ENCODE measurements at regions not wholly inside any gene's neighbourhood (a gene's known extent, or its start where the extent isn't known, plus 50 kb on each side); places are given as distances from the start of the nearest gene placed in this dataset.

DNA sequence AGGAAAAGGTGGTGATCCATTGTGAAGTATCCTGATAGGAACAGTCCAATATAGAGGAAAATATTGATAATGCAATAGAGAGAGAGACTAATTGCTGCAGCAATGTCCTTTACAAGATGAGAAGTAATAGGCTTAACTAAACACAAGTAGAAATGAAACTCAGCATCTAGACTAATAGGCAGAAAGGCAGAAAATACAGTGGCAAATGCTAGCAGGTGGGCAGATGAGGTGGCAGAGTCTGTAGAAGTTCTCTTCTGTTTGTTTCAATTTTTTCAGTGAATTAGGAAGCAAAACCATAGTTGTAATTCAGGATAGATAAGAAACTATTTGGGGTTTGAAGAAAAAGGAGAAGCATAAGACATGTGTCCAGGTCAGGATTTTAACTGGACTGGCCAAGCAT lies 236.7 kb upstream of the HS3ST5 start:
- Mint-ChIP-seq H3K27me3 (ENCODE audit: insufficient read depth) (no peaks in the 10 kb centered on the region), H3K4me1 (ENCODE audit: low read depth) (no peaks in the 10 kb centered on the region), H3K9me3 (peaks cover 43% of the 10 kb centered on the region), H3K36me3 (ENCODE audit: low read depth) (no peaks in the 10 kb centered on the region), H3K4me3 (no peak overlapping the region), H3K27ac (no peak overlapping the region)
- TF ChIP-seq, protein P1, sequence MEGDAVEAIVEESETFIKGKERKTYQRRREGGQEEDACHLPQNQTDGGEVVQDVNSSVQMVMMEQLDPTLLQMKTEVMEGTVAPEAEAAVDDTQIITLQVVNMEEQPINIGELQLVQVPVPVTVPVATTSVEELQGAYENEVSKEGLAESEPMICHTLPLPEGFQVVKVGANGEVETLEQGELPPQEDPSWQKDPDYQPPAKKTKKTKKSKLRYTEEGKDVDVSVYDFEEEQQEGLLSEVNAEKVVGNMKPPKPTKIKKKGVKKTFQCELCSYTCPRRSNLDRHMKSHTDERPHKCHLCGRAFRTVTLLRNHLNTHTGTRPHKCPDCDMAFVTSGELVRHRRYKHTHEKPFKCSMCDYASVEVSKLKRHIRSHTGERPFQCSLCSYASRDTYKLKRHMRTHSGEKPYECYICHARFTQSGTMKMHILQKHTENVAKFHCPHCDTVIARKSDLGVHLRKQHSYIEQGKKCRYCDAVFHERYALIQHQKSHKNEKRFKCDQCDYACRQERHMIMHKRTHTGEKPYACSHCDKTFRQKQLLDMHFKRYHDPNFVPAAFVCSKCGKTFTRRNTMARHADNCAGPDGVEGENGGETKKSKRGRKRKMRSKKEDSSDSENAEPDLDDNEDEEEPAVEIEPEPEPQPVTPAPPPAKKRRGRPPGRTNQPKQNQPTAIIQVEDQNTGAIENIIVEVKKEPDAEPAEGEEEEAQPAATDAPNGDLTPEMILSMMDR (IDR thresholded peaks at IDR 0.05) = no peak
- no peak for DNase-seq

DNA sequence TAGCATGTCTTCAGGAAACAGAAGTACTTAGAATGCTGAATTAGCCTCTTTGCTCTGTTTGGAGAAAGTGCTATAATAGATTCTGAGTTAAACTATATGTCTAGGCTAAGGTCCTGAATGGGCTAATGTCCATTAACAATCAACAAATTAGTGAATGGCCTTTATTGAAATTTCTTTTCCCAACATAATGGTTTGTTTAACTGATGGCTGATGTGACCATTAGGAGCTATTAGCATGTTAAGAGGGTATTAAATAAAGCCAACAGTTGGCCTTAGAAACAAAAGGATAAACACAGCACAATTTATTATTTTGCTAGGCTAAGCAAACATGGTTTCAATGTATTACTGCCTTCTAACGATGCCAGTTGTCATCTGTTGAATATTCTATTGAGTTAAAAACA lies 234.3 kb upstream of the HS3ST5 start:
- Mint-ChIP-seq H3K36me3 (ENCODE audit: low read depth) (no peaks in the 10 kb centered on the region), H3K27ac (no peak overlapping the region), H3K9me3 (peaks cover 33% of the 10 kb centered on the region), H3K4me3 (no peak overlapping the region), H3K4me1 (ENCODE audit: low read depth) (no peaks in the 10 kb centered on the region), H3K27me3 (ENCODE audit: insufficient read depth) (no peaks in the 10 kb centered on the region)
- TF ChIP-seq, protein P1 (IDR thresholded peaks at IDR 0.05) = no peak
- no peak for DNase-seq

DNA sequence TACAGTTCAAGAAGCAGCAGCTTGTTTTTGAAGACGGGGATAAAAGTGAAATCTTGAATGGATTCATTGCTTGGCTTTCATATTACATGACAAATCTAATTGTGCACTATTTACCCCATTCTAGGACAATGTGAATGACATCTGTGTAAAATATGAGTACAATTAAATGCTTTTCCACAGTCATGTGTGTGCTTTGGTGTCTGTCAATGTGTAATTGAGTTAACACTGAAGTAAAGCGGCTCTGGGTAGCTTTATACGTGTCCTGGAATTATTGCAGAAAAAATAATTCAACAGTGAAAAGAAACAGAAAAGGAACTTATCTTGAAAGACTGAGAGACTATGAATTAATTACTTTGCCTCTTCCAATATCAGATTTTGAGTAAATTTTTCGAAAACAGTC lies 233.5 kb upstream of the HS3ST5 start:
- H3K27me3 Mint-ChIP-seq (ENCODE audit: insufficient read depth) = no peaks in the 10 kb centered on the region
- TF ChIP-seq, protein P1 (IDR thresholded peaks at IDR 0.05) = no peak
- no peak overlapping the region for H3K27ac Mint-ChIP-seq
- H3K9me3 Mint-ChIP-seq = peaks cover 34% of the 10 kb centered on the region
- DNase-seq = no peak
- no peak overlapping the region for H3K4me3 Mint-ChIP-seq
- H3K36me3 Mint-ChIP-seq (ENCODE audit: low read depth) = no peaks in the 10 kb centered on the region
- H3K4me1 Mint-ChIP-seq (ENCODE audit: low read depth) = no peaks in the 10 kb centered on the region

DNA sequence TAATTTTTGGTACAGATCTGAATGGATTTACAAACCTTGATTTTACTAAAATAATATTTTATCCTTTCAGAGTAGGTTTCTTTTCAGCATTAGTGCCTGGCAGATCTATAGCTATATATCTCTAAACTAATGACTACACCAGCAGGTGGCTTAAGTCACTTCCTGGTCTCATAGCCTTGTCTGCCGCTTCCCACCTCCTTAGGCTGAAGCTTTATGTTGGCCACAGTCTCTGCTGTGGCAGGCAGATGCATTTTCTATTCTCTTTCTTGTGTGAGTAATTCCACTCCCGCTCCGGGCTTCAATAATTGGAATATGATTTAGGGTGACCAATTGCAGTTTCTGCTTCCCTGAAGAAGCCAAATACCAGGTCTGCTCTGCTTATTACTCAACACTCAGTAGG lies 226.8 kb upstream of the HS3ST5 start:
- TF ChIP-seq, protein P1 (IDR thresholded peaks at IDR 0.05) = no peak
- no peaks in the 10 kb centered on the region for H3K27me3 Mint-ChIP-seq (ENCODE audit: insufficient read depth)
- H3K36me3 Mint-ChIP-seq (ENCODE audit: low read depth) = no peaks in the 10 kb centered on the region
- H3K4me3 Mint-ChIP-seq = no peak overlapping the region
- H3K27ac Mint-ChIP-seq = no peak overlapping the region
- DNase-seq = no peak
- H3K9me3 Mint-ChIP-seq = peaks cover 39% of the 10 kb centered on the region
- H3K4me1 Mint-ChIP-seq (ENCODE audit: low read depth) = no peaks in the 10 kb centered on the region

DNA sequence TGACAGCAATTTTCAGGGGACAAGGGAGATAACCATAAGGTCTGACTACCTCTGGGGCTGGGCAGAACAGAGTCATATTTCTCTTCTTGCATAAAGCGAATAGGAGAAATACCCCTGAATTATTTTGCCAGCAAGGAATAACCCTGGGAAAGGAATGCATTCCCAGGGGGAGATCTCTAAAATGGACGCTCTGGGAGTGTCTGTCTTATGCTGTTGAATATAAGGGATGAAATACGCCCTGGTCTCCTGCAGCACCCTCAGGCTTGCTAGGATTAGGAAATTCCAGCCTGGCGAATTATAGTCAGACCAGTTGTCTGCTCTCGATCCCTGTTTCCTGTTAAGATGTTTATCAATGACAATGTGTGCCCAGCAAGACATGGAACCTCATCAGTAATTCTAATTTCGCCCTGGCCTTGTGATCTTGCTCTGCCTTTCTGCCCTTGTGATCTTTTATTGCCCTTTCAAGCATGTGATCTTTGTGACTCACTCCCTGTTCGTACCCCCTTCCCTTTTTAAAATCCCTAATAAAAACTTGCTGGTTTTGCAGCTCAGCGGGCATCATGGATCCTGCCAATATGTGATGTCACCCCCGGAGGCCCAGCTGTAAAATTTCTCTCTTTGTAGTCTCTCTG lies 221.6 kb upstream of the HS3ST5 start:
- Mint-ChIP-seq H3K4me1 (ENCODE audit: low read depth) (no peaks in the 10 kb centered on the region), H3K36me3 (ENCODE audit: low read depth) (no peaks in the 10 kb centered on the region), H3K27ac (no peak overlapping the region)

More for the DNA sequence above, 221.6 kb upstream of the HS3ST5 start:
- DNase-seq = no peak
- peaks cover 42% of the 10 kb centered on the region for H3K9me3 Mint-ChIP-seq
- no peak overlapping the region for H3K4me3 Mint-ChIP-seq
- no peaks in the 10 kb centered on the region for H3K27me3 Mint-ChIP-seq (ENCODE audit: insufficient read depth)
- TF ChIP-seq, protein P1 (IDR thresholded peaks at IDR 0.05) = no peak

Data from HFFc6 (cell line).